ENCODE measurements at regions not wholly inside any gene's neighbourhood (a gene's known extent, or its start where the extent isn't known, plus 50 kb on each side); places are given as distances from the start of the nearest gene placed in this dataset.

DNA sequence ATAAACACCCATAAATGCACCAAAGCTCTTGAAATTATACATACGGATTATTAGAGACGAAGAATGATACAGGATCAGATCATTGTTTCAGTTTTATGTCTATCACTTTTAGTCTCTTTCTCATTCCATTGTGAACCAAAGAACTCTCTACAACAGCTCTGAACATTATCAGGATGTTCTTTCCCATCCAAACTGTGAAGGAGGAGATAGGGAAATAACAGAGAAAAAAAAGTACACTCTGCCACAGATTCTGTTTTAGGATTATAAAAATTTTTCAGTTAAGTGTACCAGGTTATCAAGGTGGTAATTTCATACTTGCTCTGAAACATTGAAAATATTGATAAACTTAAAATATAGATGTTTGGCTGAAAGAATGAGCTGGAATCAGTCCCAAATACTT lies 270.9 kb downstream of the MZT1 start:
- no peak overlapping the region for H3K27ac Mint-ChIP-seq
- CTCF ChIA-PET: no interaction called here

DNA sequence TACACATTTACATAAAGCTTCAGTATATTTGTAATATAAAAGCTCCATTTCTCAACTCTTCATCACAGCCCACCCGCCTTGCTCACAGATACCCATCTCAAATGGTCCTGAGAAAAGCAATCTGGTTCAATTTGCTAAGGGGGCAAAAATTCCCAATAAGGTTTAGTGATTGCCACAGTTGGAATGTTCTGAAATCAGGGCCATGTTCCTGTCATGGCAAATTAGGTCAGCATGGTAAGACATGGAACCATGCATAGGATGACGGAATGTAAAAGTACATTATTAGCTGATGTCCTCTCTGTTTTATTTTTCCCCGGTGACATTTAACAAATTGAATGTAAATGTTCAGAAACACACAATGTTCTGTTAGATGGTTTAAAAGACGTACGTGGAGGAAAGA lies 274.3 kb downstream of the MZT1 start:
- CTCF ChIA-PET: no interaction called here
- Mint-ChIP-seq H3K4me1 (no peaks in the 10 kb centered on the region), H3K4me3 (no peak overlapping the region), H3K27ac (no peak overlapping the region), H3K36me3 (ENCODE audit: low read depth) (no peaks in the 10 kb centered on the region), H3K27me3 (no peaks in the 10 kb centered on the region), H3K9me3 (peaks cover 14% of the 10 kb centered on the region)
- intact Hi-C loops (cut with micrococcal nuclease): no loop called here
- TF ChIP-seq, protein P1, sequence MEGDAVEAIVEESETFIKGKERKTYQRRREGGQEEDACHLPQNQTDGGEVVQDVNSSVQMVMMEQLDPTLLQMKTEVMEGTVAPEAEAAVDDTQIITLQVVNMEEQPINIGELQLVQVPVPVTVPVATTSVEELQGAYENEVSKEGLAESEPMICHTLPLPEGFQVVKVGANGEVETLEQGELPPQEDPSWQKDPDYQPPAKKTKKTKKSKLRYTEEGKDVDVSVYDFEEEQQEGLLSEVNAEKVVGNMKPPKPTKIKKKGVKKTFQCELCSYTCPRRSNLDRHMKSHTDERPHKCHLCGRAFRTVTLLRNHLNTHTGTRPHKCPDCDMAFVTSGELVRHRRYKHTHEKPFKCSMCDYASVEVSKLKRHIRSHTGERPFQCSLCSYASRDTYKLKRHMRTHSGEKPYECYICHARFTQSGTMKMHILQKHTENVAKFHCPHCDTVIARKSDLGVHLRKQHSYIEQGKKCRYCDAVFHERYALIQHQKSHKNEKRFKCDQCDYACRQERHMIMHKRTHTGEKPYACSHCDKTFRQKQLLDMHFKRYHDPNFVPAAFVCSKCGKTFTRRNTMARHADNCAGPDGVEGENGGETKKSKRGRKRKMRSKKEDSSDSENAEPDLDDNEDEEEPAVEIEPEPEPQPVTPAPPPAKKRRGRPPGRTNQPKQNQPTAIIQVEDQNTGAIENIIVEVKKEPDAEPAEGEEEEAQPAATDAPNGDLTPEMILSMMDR (IDR thresholded peaks at IDR 0.05): no peak
- ATAC-seq (ENCODE audit: low read depth) (no peak), DNase-seq (no peak)
- POLR2A ChIA-PET: no interaction called here

More for the DNA sequence above, 270.9 kb downstream of the MZT1 start:
- Mint-ChIP-seq H3K4me1 (no peaks in the 10 kb centered on the region), H3K27me3 (no peaks in the 10 kb centered on the region), H3K4me3 (no peak overlapping the region), H3K36me3 (ENCODE audit: low read depth) (no peaks in the 10 kb centered on the region), H3K9me3 (peaks cover 2% of the 10 kb centered on the region)
- POLR2A ChIA-PET: no interaction called here
- ATAC-seq (ENCODE audit: low read depth): no peak
- TF ChIP-seq, protein P1 (IDR thresholded peaks at IDR 0.05): no peak
- intact Hi-C loops (cut with micrococcal nuclease): no loop called here
- DNase-seq: no peak

DNA sequence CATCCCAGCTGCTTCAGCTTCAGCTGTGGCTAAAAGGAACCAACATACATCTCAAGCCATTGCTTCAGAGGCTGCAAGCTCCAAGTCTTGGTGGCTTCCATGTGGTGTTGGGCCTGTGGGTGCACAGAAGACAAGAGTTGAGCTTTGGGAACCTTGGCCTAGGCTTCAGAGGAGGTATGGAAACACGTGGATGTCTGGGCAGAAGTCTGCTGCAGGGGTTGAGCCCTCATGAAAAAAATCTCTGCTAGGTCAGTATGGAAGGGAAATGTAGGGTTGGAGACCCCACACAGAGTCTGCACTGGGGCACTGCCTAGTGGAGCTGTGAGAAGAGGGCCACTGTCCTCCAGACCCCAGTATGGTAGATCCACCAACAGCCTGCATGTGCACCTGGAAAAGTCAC lies 279.3 kb downstream of the MZT1 start:
- Mint-ChIP-seq H3K36me3 (ENCODE audit: low read depth) (no peaks in the 10 kb centered on the region), H3K9me3 (peaks cover 22% of the 10 kb centered on the region), H3K4me3 (no peak overlapping the region), H3K27ac (no peak overlapping the region), H3K27me3 (no peaks in the 10 kb centered on the region), H3K4me1 (no peaks in the 10 kb centered on the region)
- ATAC-seq (ENCODE audit: low read depth) (no peak), DNase-seq (no peak)
- intact Hi-C loops (cut with micrococcal nuclease): no loop called here
- CTCF ChIA-PET: no interaction called here
- POLR2A ChIA-PET: no interaction called here
- TF ChIP-seq, protein P1 (IDR thresholded peaks at IDR 0.05): no peak

DNA sequence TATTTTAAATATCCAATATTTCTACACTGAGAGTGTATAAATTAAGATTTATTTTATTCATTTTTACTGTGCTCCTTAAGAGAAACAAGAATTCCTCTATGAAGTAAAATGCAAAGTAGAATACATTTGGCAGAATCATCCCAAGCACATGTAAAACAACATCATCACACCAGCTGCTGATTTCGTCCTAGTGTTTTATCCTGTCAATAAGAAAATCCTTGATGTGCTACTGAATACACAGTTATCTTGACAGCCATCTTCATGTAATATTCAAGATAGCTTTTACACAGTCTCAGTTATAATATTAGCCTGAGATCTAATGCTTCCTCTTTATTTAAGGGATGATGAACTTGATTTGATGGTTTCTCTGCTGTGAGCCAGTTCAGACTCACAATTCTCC lies 282.4 kb downstream of the MZT1 start:
- Mint-ChIP-seq H3K4me1 (no peaks in the 10 kb centered on the region), H3K4me3 (no peak overlapping the region), H3K27ac (no peak overlapping the region), H3K27me3 (no peaks in the 10 kb centered on the region), H3K36me3 (ENCODE audit: low read depth) (no peaks in the 10 kb centered on the region), H3K9me3 (peaks cover 22% of the 10 kb centered on the region)
- CTCF ChIA-PET: no interaction called here
- ATAC-seq (ENCODE audit: low read depth) (no peak), DNase-seq (no peak)
- POLR2A ChIA-PET: no interaction called here
- TF ChIP-seq, protein P1 (IDR thresholded peaks at IDR 0.05): no peak
- intact Hi-C loops (cut with micrococcal nuclease): no loop called here

DNA sequence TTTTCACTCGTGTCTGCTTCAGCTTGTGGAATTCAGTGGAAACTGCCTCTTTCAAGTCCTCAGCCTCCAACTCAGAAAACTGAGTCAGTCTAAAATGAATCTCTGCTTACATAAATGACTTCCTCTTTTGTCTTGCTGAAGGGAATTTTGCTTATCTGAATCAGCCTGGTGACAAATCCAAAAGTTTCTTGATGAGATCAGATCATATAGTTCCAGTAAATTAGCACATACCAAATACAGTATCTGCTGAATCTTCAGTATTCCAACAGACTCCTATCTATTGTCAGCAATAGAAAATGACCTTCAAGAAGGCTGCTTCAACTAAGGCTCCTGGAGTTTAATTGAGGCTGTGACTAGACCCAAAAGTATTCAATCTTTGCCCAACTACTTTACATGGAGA lies 290.0 kb downstream of the MZT1 start:
- POLR2A ChIA-PET: no interaction called here
- Mint-ChIP-seq H3K27me3 (no peaks in the 10 kb centered on the region), H3K9me3 (no peaks in the 10 kb centered on the region), H3K27ac (no peak overlapping the region), H3K36me3 (ENCODE audit: low read depth) (no peaks in the 10 kb centered on the region), H3K4me3 (no peak overlapping the region), H3K4me1 (no peaks in the 10 kb centered on the region)
- intact Hi-C loops (cut with micrococcal nuclease): no loop called here
- DNase-seq (no peak), ATAC-seq (ENCODE audit: low read depth) (no peak)
- CTCF ChIA-PET: no interaction called here
- TF ChIP-seq, protein P1 (IDR thresholded peaks at IDR 0.05): no peak

Data from activated B cell treated with CpG ODN at 0.5 μM for 24 hours (primary cell).